ENCODE measurements at regions not wholly inside any gene's neighbourhood (a gene's known extent, or its start where the extent isn't known, plus 50 kb on each side); places are given as distances from the start of the nearest gene placed in this dataset.

- no peaks in the 10 kb centered on the region for H3K36me3 ChIP-seq
- H2AFZ ChIP-seq (replicated peaks): no peak overlapping the region
- no peaks in the 10 kb centered on the region for H4K20me1 ChIP-seq (ENCODE audit: low read depth)
- no peaks in the 10 kb centered on the region for H3K9me3 ChIP-seq (ENCODE audit: low read depth)
- H3K4me1 ChIP-seq: no peaks in the 10 kb centered on the region
- H3K27ac ChIP-seq: no peak overlapping the region
- no peak overlapping the region for H3K4me3 Mint-ChIP-seq
- H3K4me1 Mint-ChIP-seq: no peaks in the 10 kb centered on the region
- H3K27me3 ChIP-seq: no peaks in the 10 kb centered on the region
- H3K4me2 ChIP-seq: no peak overlapping the region
- H3K4me3 ChIP-seq: no peak overlapping the region
- H3K9me3 Mint-ChIP-seq: no peaks in the 10 kb centered on the region
- H3F3A ChIP-seq (ENCODE audit: low read depth): no peaks in the 10 kb centered on the region
- no peaks in the 10 kb centered on the region for H3K79me2 ChIP-seq (ENCODE audit: low read depth)
- no peak overlapping the region for H3K9ac ChIP-seq
- TF ChIP-seq EZH2phosphoT487 (IDR thresholded peaks at IDR 0.05) (no peak), CTCF (IDR thresholded peaks at IDR 0.05) (no peak), EZH2 (IDR thresholded peaks at IDR 0.05) (no peak)
- DNase-seq (ENCODE audit: low spot score): no peak
- H3K27ac Mint-ChIP-seq: no peak overlapping the region
- no peaks in the 10 kb centered on the region for H3K36me3 Mint-ChIP-seq
- peaks cover 2% of the 10 kb centered on the region for H3K27me3 Mint-ChIP-seq (ENCODE audit: insufficient read depth, low read depth)
These were observed 955.0 kb downstream of the GATA3 start for GRCh38 chr10:9009505-9009904.

- DNase-seq (ENCODE audit: low spot score): no peak
- no peak overlapping the region for H3K9ac ChIP-seq
- no peak overlapping the region for H2AFZ ChIP-seq (replicated peaks)
- H3F3A ChIP-seq (ENCODE audit: low read depth): no peaks in the 10 kb centered on the region
- no peaks in the 10 kb centered on the region for H3K27me3 ChIP-seq
- H3K36me3 ChIP-seq: no peaks in the 10 kb centered on the region
- H3K27ac ChIP-seq: no peak overlapping the region
- Mint-ChIP-seq H3K4me1 (no peaks in the 10 kb centered on the region), H3K4me3 (no peak overlapping the region), H3K27me3 (ENCODE audit: insufficient read depth, low read depth) (peaks cover 2% of the 10 kb centered on the region), H3K27ac (no peak overlapping the region), H3K36me3 (no peaks in the 10 kb centered on the region), H3K9me3 (no peaks in the 10 kb centered on the region)
- TF ChIP-seq CTCF (IDR thresholded peaks at IDR 0.05): no peak
- no peak for TF ChIP-seq EZH2 (IDR thresholded peaks at IDR 0.05)
- TF ChIP-seq EZH2phosphoT487 (IDR thresholded peaks at IDR 0.05): no peak
- no peaks in the 10 kb centered on the region for H3K4me1 ChIP-seq
- H3K4me2 ChIP-seq: no peak overlapping the region
- no peaks in the 10 kb centered on the region for H4K20me1 ChIP-seq (ENCODE audit: low read depth)
- H3K4me3 ChIP-seq: no peak overlapping the region
- H3K79me2 ChIP-seq (ENCODE audit: low read depth): no peaks in the 10 kb centered on the region
- H3K9me3 ChIP-seq (ENCODE audit: low read depth): no peaks in the 10 kb centered on the region
These were observed 955.6 kb downstream of the GATA3 start for GRCh38 chr10:9010093-9010492.

GRCh38 chr10:9010931-9011670, 956.6 kb downstream of the GATA3 start:
- H3K27me3 ChIP-seq: no peaks in the 10 kb centered on the region
- H3K4me3 ChIP-seq: no peak overlapping the region
- Mint-ChIP-seq H3K27me3 (ENCODE audit: insufficient read depth, low read depth) (peaks cover 2% of the 10 kb centered on the region), H3K4me3 (no peak overlapping the region), H3K4me1 (no peaks in the 10 kb centered on the region), H3K36me3 (no peaks in the 10 kb centered on the region), H3K9me3 (no peaks in the 10 kb centered on the region), H3K27ac (no peak overlapping the region)
- H3K4me2 ChIP-seq: no peak overlapping the region
- H2AFZ ChIP-seq (replicated peaks): no peak overlapping the region
- no peaks in the 10 kb centered on the region for H3K4me1 ChIP-seq
- no peaks in the 10 kb centered on the region for H3K9me3 ChIP-seq (ENCODE audit: low read depth)
- no peak for DNase-seq (ENCODE audit: low spot score)
- no peaks in the 10 kb centered on the region for H3K79me2 ChIP-seq (ENCODE audit: low read depth)
- H3K27ac ChIP-seq: no peak overlapping the region
- no peaks in the 10 kb centered on the region for H3F3A ChIP-seq (ENCODE audit: low read depth)
- no peak overlapping the region for H3K9ac ChIP-seq
- TF ChIP-seq EZH2phosphoT487 (IDR thresholded peaks at IDR 0.05): no peak
- TF ChIP-seq EZH2 (IDR thresholded peaks at IDR 0.05): no peak
- TF ChIP-seq CTCF (IDR thresholded peaks at IDR 0.05): no peak
- no peaks in the 10 kb centered on the region for H4K20me1 ChIP-seq (ENCODE audit: low read depth)
- H3K36me3 ChIP-seq: no peaks in the 10 kb centered on the region

Measured in neural progenitor cell (in vitro differentiated cells).